ENCODE measurements at regions not wholly inside any gene's neighbourhood (a gene's known extent, or its start where the extent isn't known, plus 50 kb on each side); places are given as distances from the start of the nearest gene placed in this dataset.

- no peak for TF ChIP-seq STAT1 (IDR thresholded peaks at IDR 0.05; ENCODE audit: unreplicated experiment)
- TF ChIP-seq CREB1 (CRISPR knock-in tag; IDR thresholded peaks at IDR 0.05; ENCODE audit: low read depth), result no peak
- TF ChIP-seq REST (IDR thresholded peaks at IDR 0.05; ENCODE audit: unreplicated experiment), result no peak
- TF ChIP-seq, protein P1, sequence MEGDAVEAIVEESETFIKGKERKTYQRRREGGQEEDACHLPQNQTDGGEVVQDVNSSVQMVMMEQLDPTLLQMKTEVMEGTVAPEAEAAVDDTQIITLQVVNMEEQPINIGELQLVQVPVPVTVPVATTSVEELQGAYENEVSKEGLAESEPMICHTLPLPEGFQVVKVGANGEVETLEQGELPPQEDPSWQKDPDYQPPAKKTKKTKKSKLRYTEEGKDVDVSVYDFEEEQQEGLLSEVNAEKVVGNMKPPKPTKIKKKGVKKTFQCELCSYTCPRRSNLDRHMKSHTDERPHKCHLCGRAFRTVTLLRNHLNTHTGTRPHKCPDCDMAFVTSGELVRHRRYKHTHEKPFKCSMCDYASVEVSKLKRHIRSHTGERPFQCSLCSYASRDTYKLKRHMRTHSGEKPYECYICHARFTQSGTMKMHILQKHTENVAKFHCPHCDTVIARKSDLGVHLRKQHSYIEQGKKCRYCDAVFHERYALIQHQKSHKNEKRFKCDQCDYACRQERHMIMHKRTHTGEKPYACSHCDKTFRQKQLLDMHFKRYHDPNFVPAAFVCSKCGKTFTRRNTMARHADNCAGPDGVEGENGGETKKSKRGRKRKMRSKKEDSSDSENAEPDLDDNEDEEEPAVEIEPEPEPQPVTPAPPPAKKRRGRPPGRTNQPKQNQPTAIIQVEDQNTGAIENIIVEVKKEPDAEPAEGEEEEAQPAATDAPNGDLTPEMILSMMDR (conservative IDR thresholded peaks at IDR 0.05; ENCODE audit: low read depth in 2 of 2), result no peak
- TF ChIP-seq POLR2AphosphoS5 (IDR thresholded peaks at IDR 0.05; ENCODE audit: low read depth), result no peak
- TF ChIP-seq EZH2 (IDR thresholded peaks at IDR 0.05; ENCODE audit: low read depth, unreplicated experiment), result no peak
- TF ChIP-seq ZNF114 (CRISPR knock-in tag; IDR thresholded peaks at IDR 0.05), result no peak
- no peak for TF ChIP-seq EZH2phosphoT487 (IDR thresholded peaks at IDR 0.05; ENCODE audit: unreplicated experiment)
- TF ChIP-seq NANOG (IDR thresholded peaks at IDR 0.05; ENCODE audit: borderline replicate concordance), result no peak
- no peak for TF ChIP-seq ZNF331 (CRISPR knock-in tag; IDR thresholded peaks at IDR 0.05; ENCODE audit: low read depth)
- no peak for TF ChIP-seq JUNB (IDR thresholded peaks at IDR 0.05; ENCODE audit: unreplicated experiment)
- TF ChIP-seq ZNF462 (CRISPR knock-in tag; IDR thresholded peaks at IDR 0.05), result no peak
- TF ChIP-seq, protein P2, sequence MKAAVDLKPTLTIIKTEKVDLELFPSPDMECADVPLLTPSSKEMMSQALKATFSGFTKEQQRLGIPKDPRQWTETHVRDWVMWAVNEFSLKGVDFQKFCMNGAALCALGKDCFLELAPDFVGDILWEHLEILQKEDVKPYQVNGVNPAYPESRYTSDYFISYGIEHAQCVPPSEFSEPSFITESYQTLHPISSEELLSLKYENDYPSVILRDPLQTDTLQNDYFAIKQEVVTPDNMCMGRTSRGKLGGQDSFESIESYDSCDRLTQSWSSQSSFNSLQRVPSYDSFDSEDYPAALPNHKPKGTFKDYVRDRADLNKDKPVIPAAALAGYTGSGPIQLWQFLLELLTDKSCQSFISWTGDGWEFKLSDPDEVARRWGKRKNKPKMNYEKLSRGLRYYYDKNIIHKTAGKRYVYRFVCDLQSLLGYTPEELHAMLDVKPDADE (IDR thresholded peaks at IDR 0.05), result no peak
Measured at GRCh38 chr17:36765436-36766043, 164.2 kb downstream of the MRM1 start.

Data from GM23338 (cell line).